ENCODE measurements at regions not wholly inside any gene's neighbourhood (a gene's known extent, or its start where the extent isn't known, plus 50 kb on each side); places are given as distances from the start of the nearest gene placed in this dataset.

DNA sequence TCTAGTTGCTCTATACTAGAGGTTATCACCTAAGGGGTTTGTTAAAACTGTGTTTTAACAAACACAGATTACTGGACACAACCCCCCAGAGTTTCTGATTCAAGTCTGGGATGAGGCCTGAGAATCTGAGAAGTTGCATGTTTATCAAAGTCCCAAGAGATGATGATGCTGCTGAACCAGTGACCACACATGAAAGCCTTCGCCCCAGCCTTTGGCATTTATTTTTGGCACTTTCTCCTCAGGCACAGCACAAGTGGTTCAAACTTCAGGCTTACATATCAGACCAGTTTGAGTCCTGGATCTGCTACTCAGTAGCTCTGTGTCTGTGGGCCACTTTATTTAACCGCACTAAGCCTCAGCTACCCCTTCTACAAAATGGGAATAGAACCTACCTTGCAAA lies 407.2 kb upstream of the PIK3R1 start (continued):
- TF ChIP-seq, protein P1, sequence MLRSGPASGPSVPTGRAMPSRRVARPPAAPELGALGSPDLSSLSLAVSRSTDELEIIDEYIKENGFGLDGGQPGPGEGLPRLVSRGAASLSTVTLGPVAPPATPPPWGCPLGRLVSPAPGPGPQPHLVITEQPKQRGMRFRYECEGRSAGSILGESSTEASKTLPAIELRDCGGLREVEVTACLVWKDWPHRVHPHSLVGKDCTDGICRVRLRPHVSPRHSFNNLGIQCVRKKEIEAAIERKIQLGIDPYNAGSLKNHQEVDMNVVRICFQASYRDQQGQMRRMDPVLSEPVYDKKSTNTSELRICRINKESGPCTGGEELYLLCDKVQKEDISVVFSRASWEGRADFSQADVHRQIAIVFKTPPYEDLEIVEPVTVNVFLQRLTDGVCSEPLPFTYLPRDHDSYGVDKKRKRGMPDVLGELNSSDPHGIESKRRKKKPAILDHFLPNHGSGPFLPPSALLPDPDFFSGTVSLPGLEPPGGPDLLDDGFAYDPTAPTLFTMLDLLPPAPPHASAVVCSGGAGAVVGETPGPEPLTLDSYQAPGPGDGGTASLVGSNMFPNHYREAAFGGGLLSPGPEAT (IDR thresholded peaks at IDR 0.05; ENCODE audit: low read depth): no peak
- TF ChIP-seq, protein P2, sequence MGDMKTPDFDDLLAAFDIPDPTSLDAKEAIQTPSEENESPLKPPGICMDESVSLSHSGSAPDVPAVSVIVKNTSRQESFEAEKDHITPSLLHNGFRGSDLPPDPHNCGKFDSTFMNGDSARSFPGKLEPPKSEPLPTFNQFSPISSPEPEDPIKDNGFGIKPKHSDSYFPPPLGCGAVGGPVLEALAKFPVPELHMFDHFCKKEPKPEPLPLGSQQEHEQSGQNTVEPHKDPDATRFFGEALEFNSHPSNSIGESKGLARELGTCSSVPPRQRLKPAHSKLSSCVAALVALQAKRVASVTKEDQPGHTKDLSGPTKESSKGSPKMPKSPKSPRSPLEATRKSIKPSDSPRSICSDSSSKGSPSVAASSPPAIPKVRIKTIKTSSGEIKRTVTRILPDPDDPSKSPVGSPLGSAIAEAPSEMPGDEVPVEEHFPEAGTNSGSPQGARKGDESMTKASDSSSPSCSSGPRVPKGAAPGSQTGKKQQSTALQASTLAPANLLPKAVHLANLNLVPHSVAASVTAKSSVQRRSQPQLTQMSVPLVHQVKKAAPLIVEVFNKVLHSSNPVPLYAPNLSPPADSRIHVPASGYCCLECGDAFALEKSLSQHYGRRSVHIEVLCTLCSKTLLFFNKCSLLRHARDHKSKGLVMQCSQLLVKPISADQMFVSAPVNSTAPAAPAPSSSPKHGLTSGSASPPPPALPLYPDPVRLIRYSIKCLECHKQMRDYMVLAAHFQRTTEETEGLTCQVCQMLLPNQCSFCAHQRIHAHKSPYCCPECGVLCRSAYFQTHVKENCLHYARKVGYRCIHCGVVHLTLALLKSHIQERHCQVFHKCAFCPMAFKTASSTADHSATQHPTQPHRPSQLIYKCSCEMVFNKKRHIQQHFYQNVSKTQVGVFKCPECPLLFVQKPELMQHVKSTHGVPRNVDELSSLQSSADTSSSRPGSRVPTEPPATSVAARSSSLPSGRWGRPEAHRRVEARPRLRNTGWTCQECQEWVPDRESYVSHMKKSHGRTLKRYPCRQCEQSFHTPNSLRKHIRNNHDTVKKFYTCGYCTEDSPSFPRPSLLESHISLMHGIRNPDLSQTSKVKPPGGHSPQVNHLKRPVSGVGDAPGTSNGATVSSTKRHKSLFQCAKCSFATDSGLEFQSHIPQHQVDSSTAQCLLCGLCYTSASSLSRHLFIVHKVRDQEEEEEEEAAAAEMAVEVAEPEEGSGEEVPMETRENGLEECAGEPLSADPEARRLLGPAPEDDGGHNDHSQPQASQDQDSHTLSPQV (IDR thresholded peaks at IDR 0.05): no peak
- TF ChIP-seq NRF1 (conservative IDR thresholded peaks at IDR 0.05; ENCODE audit: low read depth, low read length): no peak
- TF ChIP-seq, protein P3, sequence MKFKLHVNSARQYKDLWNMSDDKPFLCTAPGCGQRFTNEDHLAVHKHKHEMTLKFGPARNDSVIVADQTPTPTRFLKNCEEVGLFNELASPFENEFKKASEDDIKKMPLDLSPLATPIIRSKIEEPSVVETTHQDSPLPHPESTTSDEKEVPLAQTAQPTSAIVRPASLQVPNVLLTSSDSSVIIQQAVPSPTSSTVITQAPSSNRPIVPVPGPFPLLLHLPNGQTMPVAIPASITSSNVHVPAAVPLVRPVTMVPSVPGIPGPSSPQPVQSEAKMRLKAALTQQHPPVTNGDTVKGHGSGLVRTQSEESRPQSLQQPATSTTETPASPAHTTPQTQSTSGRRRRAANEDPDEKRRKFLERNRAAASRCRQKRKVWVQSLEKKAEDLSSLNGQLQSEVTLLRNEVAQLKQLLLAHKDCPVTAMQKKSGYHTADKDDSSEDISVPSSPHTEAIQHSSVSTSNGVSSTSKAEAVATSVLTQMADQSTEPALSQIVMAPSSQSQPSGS (IDR thresholded peaks at IDR 0.05; ENCODE audit: low read length): no peak
- peak; percentile 69 for TF ChIP-seq RUNX3 (IDR thresholded peaks at IDR 0.05; ENCODE audit: low read length)
- TF ChIP-seq STAT1 (conservative IDR thresholded peaks at IDR 0.05): no peak
- TF ChIP-seq, protein P4, sequence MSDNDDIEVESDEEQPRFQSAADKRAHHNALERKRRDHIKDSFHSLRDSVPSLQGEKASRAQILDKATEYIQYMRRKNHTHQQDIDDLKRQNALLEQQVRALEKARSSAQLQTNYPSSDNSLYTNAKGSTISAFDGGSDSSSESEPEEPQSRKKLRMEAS (IDR thresholded peaks at IDR 0.05; ENCODE audit: low read depth, low read length): no peak
- no peak for TF ChIP-seq IKZF2 (IDR thresholded peaks at IDR 0.05)
- TF ChIP-seq EGR1 (IDR thresholded peaks at IDR 0.05; ENCODE audit: borderline replicate concordance in 1 of 2, low read depth in 2 of 2, low read length in 2 of 2): no peak
- TF ChIP-seq EED (IDR thresholded peaks at IDR 0.05; ENCODE audit: low read depth): no peak
- 0 out of 2 replicates have a peak, but pooled peaks have one; percentile 22 for TF ChIP-seq PAX5 (IDR thresholded peaks at IDR 0.05; ENCODE audit: borderline replicate concordance, low read depth, low read length)
- TF ChIP-seq SMC3 (IDR thresholded peaks at IDR 0.05; ENCODE audit: borderline replicate concordance, low read length): no peak
- no peak for TF ChIP-seq WRNIP1 (IDR thresholded peaks at IDR 0.05; ENCODE audit: borderline replicate concordance, low read depth, low read length)
- TF ChIP-seq CHD1 (IDR thresholded peaks at IDR 0.05; ENCODE audit: low read depth, low read length): no peak
- no peak for TF ChIP-seq SUZ12 (IDR thresholded peaks at IDR 0.05; ENCODE audit: unreplicated experiment)
- TF ChIP-seq, protein P5, sequence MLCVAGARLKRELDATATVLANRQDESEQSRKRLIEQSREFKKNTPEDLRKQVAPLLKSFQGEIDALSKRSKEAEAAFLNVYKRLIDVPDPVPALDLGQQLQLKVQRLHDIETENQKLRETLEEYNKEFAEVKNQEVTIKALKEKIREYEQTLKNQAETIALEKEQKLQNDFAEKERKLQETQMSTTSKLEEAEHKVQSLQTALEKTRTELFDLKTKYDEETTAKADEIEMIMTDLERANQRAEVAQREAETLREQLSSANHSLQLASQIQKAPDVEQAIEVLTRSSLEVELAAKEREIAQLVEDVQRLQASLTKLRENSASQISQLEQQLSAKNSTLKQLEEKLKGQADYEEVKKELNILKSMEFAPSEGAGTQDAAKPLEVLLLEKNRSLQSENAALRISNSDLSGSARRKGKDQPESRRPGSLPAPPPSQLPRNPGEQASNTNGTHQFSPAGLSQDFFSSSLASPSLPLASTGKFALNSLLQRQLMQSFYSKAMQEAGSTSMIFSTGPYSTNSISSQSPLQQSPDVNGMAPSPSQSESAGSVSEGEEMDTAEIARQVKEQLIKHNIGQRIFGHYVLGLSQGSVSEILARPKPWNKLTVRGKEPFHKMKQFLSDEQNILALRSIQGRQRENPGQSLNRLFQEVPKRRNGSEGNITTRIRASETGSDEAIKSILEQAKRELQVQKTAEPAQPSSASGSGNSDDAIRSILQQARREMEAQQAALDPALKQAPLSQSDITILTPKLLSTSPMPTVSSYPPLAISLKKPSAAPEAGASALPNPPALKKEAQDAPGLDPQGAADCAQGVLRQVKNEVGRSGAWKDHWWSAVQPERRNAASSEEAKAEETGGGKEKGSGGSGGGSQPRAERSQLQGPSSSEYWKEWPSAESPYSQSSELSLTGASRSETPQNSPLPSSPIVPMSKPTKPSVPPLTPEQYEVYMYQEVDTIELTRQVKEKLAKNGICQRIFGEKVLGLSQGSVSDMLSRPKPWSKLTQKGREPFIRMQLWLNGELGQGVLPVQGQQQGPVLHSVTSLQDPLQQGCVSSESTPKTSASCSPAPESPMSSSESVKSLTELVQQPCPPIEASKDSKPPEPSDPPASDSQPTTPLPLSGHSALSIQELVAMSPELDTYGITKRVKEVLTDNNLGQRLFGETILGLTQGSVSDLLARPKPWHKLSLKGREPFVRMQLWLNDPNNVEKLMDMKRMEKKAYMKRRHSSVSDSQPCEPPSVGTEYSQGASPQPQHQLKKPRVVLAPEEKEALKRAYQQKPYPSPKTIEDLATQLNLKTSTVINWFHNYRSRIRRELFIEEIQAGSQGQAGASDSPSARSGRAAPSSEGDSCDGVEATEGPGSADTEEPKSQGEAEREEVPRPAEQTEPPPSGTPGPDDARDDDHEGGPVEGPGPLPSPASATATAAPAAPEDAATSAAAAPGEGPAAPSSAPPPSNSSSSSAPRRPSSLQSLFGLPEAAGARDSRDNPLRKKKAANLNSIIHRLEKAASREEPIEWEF (IDR thresholded peaks at IDR 0.05; ENCODE audit: insufficient replicate concordance, low read depth, low read length): no peak
- TF ChIP-seq SMARCA5 (IDR thresholded peaks at IDR 0.05): no peak
- TF ChIP-seq PML (IDR thresholded peaks at IDR 0.05; ENCODE audit: low read length): no peak
- no peak for TF ChIP-seq NFXL1 (IDR thresholded peaks at IDR 0.05; ENCODE audit: borderline replicate concordance)
